HEK293 (cell line): ENCODE measurements at regions not wholly inside any gene's neighbourhood (a gene's known extent, or its start where the extent isn't known, plus 50 kb on each side); places are given as distances from the start of the nearest gene placed in this dataset.
"Not testable (repeated sequence)": the region's sequence is repeated elsewhere in the genome, so short reads cannot be mapped to it uniquely, and the experiment has no call there.

Experiments
- CTCF ChIA-PET: fragments of 350-600 bp; formaldehyde crosslinking; extraction: SDS; loops from one replicate; lab custom pipeline; 2021; ENCODE audit warnings: antibody characterized with exemption; lab: Yijun Ruan, JAX
- POLR2A ChIA-PET: fragments of 300-600 bp; formaldehyde crosslinking; extraction: SDS; loops from one replicate; lab custom pipeline; 2020; ENCODE audit warnings: antibody characterized with exemption, inconsistent platforms; lab: Yijun Ruan, JAX
- H3K27ac ChIP-seq: fragments of 200-500 bp; sonication (Bioruptor generic); 2 replicates; pipeline ENCODE4 v1.5.1; 2014; ENCODE audit warnings: low read depth, low read length, control low read depth, inconsistent platforms; ENCODE audit errors: extremely low read depth
- H3K36me3 ChIP-seq, 2 experiments: fragments of 200-500 bp in 1 of 2; sonication (Bioruptor generic) in 1 of 2; 1 replicate in 1 of 2; 2 replicates in 1 of 2; pipeline ENCODE4 v1.5.1; 2014 to 2017; ENCODE audit warnings: inconsistent platforms in 2 of 2, low read length in 2 of 2; ENCODE audit not compliant: control insufficient read depth in 2 of 2, insufficient read depth in 1 of 2
- H3K4me1 ChIP-seq: fragments of 200-500 bp; sonication (Bioruptor generic); 2 replicates; pipeline ENCODE4 v1.5.1; 2014; ENCODE audit warnings: mild to moderate bottlenecking, low read length, inconsistent platforms; ENCODE audit not compliant: control insufficient read depth, insufficient read depth
- H3K4me3 ChIP-seq: 2 replicates; pipeline ENCODE4 v1.5.1; 2011; ENCODE audit warnings: low read depth, mild to moderate bottlenecking, control low read depth, low read length, moderate library complexity
- H3K9me3 ChIP-seq: fragments of 200-500 bp; sonication (Bioruptor generic); 2 replicates; pipeline ENCODE4 v1.5.1; 2014; ENCODE audit warnings: low read depth, low read length, inconsistent platforms; ENCODE audit not compliant: control insufficient read depth, insufficient read depth
- GLIS1 ChIP-seq: fragments of 450-650 bp; formaldehyde crosslinking; IDR thresholded peaks from 2 replicates; pipeline ENCODE4 v1.5.1; 2016; ENCODE audit warnings: missing biosample characterization, missing genetic modification characterization
- HOXC10 ChIP-seq: sonication (generic); formaldehyde crosslinking; IDR thresholded peaks from 2 replicates; pipeline ENCODE4 v1.8.1; 2023; ENCODE audit warnings: mild to moderate bottlenecking, missing genetic modification reagents
- IKZF3 ChIP-seq: fragments of 450-650 bp; IDR thresholded peaks from 2 replicates; pipeline ENCODE4 v1.5.0; 2018; ENCODE audit warnings: missing biosample characterization, mild to moderate bottlenecking, missing genetic modification characterization, moderate library complexity
- KLF1 ChIP-seq: fragments of 450-650 bp; formaldehyde crosslinking; IDR thresholded peaks from 2 replicates; pipeline ENCODE4 v1.5.1; 2016; ENCODE audit warnings: missing biosample characterization, missing genetic modification characterization
- MZF1 ChIP-seq: fragments of 450-650 bp; formaldehyde crosslinking; IDR thresholded peaks from 2 replicates; pipeline ENCODE4 v1.5.1; 2017; ENCODE audit warnings: missing biosample characterization, missing genetic modification characterization, borderline replicate concordance
- SP2 ChIP-seq: fragments of 450-650 bp; formaldehyde crosslinking; IDR thresholded peaks from 2 replicates; pipeline ENCODE4 v1.5.1; 2016; ENCODE audit warnings: missing biosample characterization, missing genetic modification characterization
- SP3 ChIP-seq: fragments of 450-650 bp; formaldehyde crosslinking; IDR thresholded peaks from 2 replicates; pipeline ENCODE4 v1.5.1; 2016; ENCODE audit warnings: missing biosample characterization, missing genetic modification characterization
- ZBTB20 ChIP-seq: fragments of 450-650 bp; formaldehyde crosslinking; IDR thresholded peaks from 2 replicates; pipeline ENCODE4 v1.5.1; 2016; ENCODE audit warnings: missing biosample characterization, missing genetic modification characterization
- ZBTB21 ChIP-seq: fragments of 450-650 bp; formaldehyde crosslinking; IDR thresholded peaks from 2 replicates; pipeline ENCODE4 v1.5.1; 2017; ENCODE audit warnings: missing biosample characterization, missing genetic modification characterization
- ZFP3 ChIP-seq: fragments of 450-650 bp; formaldehyde crosslinking; IDR thresholded peaks from 2 replicates; pipeline ENCODE4 v1.5.1; 2016; ENCODE audit warnings: low read depth, missing biosample characterization, missing genetic modification characterization
- ZNF169 ChIP-seq: fragments of 450-650 bp; formaldehyde crosslinking; IDR thresholded peaks from 2 replicates; pipeline ENCODE4 v1.5.1; 2016; ENCODE audit warnings: missing biosample characterization, missing genetic modification characterization
- ZNF404 ChIP-seq: fragments of 450-650 bp; formaldehyde crosslinking; IDR thresholded peaks from 2 replicates; pipeline ENCODE4 v1.5.1; 2017; ENCODE audit warnings: missing biosample characterization, missing genetic modification characterization
- ZNF473 ChIP-seq: fragments of 450-650 bp; formaldehyde crosslinking; IDR thresholded peaks from 2 replicates; pipeline ENCODE4 v1.5.1; 2017; ENCODE audit warnings: missing biosample characterization, missing genetic modification characterization
- ZNF529 ChIP-seq: fragments of 450-650 bp; formaldehyde crosslinking; IDR thresholded peaks from 2 replicates; pipeline ENCODE4 v1.5.1; 2017; ENCODE audit warnings: missing genetic modification characterization, missing biosample characterization; ENCODE audit not compliant: insufficient replicate concordance
- ZNF707 ChIP-seq: fragments of 450-650 bp; formaldehyde crosslinking; IDR thresholded peaks from 2 replicates; pipeline ENCODE4 v1.5.1; 2016; ENCODE audit warnings: missing biosample characterization, missing genetic modification characterization
- ZNF747 ChIP-seq: fragments of 450-650 bp; formaldehyde crosslinking; IDR thresholded peaks from 2 replicates; pipeline ENCODE4 v1.5.1; 2016; ENCODE audit warnings: missing biosample characterization, missing genetic modification characterization
- ZNF830 ChIP-seq: fragments of 450-650 bp; IDR thresholded peaks from 2 replicates; pipeline ENCODE4 v1.5.0; 2018; ENCODE audit warnings: missing biosample characterization, missing genetic modification characterization, low read depth, mild to moderate bottlenecking, moderate library complexity
- ZSCAN30 ChIP-seq: fragments of 450-650 bp; IDR thresholded peaks from 2 replicates; pipeline ENCODE4 v1.5.1; 2018; ENCODE audit warnings: missing biosample characterization, mild to moderate bottlenecking, missing genetic modification characterization, moderate library complexity
- ZXDB ChIP-seq: fragments of 450-650 bp; formaldehyde crosslinking; IDR thresholded peaks from 2 replicates; pipeline ENCODE4 v1.5.1; 2016; ENCODE audit warnings: missing biosample characterization, missing genetic modification characterization
- TF ChIP-seq, protein P1 (sequence below): fragments of 450-650 bp; formaldehyde crosslinking; conservative IDR thresholded peaks from 2 replicates; pipeline ENCODE4 v1.5.1; 2016; ENCODE audit warnings: low read depth, missing biosample characterization, missing genetic modification characterization
- TF ChIP-seq, protein P2 (sequence below): fragments of 450-650 bp; formaldehyde crosslinking; IDR thresholded peaks from 2 replicates; pipeline ENCODE4 v1.5.1; 2016; ENCODE audit warnings: missing biosample characterization, missing genetic modification characterization, borderline replicate concordance

DNA sequence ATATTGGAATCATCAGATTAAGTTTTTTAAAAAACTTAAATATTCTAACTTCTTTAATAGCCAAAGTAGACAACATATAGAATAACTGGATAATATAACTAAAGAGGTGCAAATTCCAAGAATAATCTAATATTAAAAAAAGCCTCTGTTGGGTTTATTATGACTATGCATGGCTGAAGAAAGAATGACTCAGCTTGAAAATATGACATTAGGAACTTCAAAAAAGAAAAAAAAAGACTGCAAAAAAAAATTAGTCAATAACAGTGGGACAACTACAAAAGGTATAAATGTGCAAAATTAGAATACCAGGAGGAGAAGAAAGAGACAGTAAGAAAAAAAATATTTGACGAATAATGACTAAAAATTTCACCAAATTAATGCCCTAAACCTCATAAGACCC, 1178.0 kb downstream of the JRKL start:
- Histone ChIP-seq H3K27ac (no peak overlapping the region), H3K36me3 (no peaks in the 10 kb centered on the region), H3K4me1 (no peaks in the 10 kb centered on the region), H3K9me3 (no peaks in the 10 kb centered on the region), H3K4me3 (no peak overlapping the region)
- POLR2A ChIA-PET: no interaction called here
- TF ChIP-seq KLF1 (tag by site-specific recombination): no peak
- TF ChIP-seq, protein P1, sequence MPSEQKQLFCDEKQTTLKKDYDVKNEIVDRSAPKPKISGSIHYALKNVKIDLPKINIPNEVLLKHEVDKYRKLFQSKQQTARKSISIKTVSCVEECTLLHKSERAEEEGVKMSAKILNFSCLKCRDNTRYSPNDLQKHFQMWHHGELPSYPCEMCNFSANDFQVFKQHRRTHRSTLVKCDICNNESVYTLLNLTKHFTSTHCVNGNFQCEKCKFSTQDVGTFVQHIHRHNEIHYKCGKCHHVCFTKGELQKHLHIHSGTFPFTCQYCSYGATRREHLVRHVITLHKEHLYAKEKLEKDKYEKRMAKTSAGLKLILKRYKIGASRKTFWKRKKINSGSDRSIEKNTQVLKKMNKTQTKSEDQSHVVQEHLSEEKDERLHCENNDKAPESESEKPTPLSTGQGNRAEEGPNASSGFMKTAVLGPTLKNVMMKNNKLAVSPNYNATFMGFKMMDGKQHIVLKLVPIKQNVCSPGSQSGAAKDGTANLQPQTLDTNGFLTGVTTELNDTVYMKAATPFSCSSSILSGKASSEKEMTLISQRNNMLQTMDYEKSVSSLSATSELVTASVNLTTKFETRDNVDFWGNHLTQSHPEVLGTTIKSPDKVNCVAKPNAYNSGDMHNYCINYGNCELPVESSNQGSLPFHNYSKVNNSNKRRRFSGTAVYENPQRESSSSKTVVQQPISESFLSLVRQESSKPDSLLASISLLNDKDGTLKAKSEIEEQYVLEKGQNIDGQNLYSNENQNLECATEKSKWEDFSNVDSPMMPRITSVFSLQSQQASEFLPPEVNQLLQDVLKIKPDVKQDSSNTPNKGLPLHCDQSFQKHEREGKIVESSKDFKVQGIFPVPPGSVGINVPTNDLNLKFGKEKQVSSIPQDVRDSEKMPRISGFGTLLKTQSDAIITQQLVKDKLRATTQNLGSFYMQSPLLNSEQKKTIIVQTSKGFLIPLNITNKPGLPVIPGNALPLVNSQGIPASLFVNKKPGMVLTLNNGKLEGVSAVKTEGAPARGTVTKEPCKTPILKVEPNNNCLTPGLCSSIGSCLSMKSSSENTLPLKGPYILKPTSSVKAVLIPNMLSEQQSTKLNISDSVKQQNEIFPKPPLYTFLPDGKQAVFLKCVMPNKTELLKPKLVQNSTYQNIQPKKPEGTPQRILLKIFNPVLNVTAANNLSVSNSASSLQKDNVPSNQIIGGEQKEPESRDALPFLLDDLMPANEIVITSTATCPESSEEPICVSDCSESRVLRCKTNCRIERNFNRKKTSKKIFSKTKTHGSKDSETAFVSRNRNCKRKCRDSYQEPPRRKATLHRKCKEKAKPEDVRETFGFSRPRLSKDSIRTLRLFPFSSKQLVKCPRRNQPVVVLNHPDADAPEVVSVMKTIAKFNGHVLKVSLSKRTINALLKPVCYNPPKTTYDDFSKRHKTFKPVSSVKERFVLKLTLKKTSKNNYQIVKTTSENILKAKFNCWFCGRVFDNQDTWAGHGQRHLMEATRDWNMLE (tag by site-specific recombination): no peak
- no peak for TF ChIP-seq ZNF747 (tag by site-specific recombination)
- TF ChIP-seq ZNF473: no peak
- CTCF ChIA-PET: interaction anchor here (0.6 kb wide), 1 partner anchor 239 kb away, joined by 4 read pairs; no protein-coding TSS in a partner anchor

DNA sequence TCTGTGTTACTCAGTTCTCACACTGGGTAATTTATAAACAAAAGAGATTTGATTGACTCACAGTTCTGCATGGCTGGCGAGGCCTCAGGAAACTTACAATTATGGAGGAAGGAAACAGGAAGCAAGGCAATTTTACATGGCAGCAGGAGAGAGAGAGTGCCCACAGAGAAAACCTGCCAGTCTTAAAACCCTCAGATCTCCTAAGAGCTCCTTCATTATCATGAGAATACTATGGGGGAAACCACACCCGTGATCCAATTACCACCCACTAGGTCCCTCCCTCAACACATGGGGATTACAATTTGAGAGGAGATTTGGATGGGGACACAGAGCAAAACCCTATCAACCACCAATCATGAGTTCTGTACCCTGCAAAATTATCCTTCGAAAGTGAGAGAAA, 1180.8 kb downstream of the JRKL start:
- H3K27ac ChIP-seq: no peak overlapping the region
- POLR2A ChIA-PET: no interaction called here
- CTCF ChIA-PET: no interaction called here

DNA sequence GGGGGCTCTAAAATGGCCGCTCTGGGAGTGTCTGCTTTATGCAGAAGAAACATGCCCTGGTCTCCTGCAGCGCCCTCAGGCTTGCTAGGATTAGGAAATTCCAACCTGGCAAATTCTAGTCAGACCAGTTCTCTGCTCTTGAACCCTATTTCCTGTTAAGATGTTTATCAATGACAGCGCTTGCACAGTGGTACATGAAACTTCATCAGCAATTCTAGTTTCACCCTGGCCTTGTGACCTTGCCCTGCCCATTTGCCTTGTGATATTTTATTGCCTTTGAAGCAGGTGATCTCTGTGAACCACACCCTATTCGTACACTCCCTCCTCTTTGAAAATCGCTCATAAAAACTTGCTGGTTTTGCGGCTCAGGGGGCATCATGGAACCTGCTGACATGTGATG, 1184.0 kb downstream of the JRKL start:
- H3K27ac ChIP-seq, CTCF ChIA-PET, H3K9me3 ChIP-seq, H3K36me3 ChIP-seq, H3K4me1 ChIP-seq, POLR2A ChIA-PET, H3K4me3 ChIP-seq: not testable (repeated sequence)

More for the DNA sequence above, 1180.8 kb downstream of the JRKL start:
- H3K4me3 ChIP-seq: no peak overlapping the region
- TF ChIP-seq ZNF404 (tag by site-specific recombination) (no peak), ZSCAN30 (tag by site-specific recombination) (no peak), ZBTB21 (tag by site-specific recombination) (no peak), SP2 (tag by site-specific recombination) (no peak)
- no peaks in the 10 kb centered on the region for H3K4me1 ChIP-seq
- no peaks in the 10 kb centered on the region for H3K36me3 ChIP-seq
- no peaks in the 10 kb centered on the region for H3K9me3 ChIP-seq

DNA sequence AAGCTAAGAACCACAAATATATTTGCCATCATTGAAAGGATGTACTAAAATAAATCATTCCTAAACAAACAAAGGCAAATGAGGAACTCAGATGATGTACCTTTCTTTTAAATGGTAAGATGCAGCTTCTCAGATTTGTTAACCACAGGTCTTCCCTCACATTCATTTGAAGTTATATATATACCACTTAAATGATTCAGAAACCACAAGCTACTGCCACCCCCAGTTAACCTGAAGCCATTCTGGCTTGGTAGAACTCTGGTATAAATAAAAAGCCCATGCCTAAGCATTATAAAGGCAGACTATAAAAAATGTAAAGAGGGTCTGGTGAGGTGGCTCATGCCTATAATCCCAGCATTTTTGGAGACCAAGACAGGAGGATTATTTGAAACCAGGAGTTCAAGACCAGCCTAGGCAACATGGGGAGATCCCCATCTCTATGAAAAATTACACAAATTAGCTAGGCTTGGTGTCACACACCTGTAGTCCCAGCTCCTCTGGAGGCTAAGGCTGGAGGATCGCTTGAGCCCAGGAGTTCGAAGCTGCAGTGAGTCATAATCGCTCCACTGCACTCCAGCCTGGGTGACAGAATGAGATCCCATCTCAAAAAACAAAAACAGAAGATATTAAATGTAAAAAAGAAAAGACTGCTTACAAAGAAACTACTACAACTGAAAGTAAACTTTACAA, 1185.3 kb downstream of the JRKL start:
- ChIA-PET CTCF (interaction anchor here (0.6 kb wide), 1 partner anchor 15 kb away, joined by 3 read pairs; no protein-coding TSS in a partner anchor), POLR2A (no interaction called here)
- H3K27ac ChIP-seq: no peak overlapping the region
- no peaks in the 10 kb centered on the region for H3K4me1 ChIP-seq
- no peaks in the 10 kb centered on the region for H3K36me3 ChIP-seq
- H3K9me3 ChIP-seq: no peaks in the 10 kb centered on the region
- no peak for TF ChIP-seq ZNF529
- no peak for TF ChIP-seq IKZF3 (tag by site-specific recombination)
- TF ChIP-seq SP3 (tag by site-specific recombination): no peak
- no peak for TF ChIP-seq ZNF707 (tag by site-specific recombination)
- TF ChIP-seq, protein P2, sequence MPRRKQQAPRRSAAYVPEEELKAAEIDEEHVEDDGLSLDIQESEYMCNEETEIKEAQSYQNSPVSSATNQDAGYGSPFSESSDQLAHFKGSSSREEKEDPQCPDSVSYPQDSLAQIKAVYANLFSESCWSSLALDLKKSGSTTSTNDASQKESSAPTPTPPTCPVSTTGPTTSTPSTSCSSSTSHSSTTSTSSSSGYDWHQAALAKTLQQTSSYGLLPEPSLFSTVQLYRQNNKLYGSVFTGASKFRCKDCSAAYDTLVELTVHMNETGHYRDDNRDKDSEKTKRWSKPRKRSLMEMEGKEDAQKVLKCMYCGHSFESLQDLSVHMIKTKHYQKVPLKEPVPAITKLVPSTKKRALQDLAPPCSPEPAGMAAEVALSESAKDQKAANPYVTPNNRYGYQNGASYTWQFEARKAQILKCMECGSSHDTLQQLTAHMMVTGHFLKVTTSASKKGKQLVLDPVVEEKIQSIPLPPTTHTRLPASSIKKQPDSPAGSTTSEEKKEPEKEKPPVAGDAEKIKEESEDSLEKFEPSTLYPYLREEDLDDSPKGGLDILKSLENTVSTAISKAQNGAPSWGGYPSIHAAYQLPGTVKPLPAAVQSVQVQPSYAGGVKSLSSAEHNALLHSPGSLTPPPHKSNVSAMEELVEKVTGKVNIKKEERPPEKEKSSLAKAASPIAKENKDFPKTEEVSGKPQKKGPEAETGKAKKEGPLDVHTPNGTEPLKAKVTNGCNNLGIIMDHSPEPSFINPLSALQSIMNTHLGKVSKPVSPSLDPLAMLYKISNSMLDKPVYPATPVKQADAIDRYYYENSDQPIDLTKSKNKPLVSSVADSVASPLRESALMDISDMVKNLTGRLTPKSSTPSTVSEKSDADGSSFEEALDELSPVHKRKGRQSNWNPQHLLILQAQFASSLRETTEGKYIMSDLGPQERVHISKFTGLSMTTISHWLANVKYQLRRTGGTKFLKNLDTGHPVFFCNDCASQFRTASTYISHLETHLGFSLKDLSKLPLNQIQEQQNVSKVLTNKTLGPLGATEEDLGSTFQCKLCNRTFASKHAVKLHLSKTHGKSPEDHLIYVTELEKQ: no peak
- no peak for TF ChIP-seq ZBTB20 (tag by site-specific recombination)
- TF ChIP-seq MZF1 (tag by site-specific recombination): no peak
- TF ChIP-seq GLIS1 (tag by site-specific recombination): no peak
- TF ChIP-seq ZNF830 (tag by site-specific recombination): no peak
- no peak for TF ChIP-seq HOXC10
- TF ChIP-seq ZXDB: no peak
- TF ChIP-seq ZNF169 (tag by site-specific recombination): no peak
- TF ChIP-seq ZFP3: no peak
- H3K4me3 ChIP-seq: no peak overlapping the region
